Kasumi-1 (cell line): ENCODE measurements at regions not wholly inside any gene's neighbourhood (a gene's known extent, or its start where the extent isn't known, plus 50 kb on each side); places are given as distances from the start of the nearest gene placed in this dataset.
"Not testable (repeated sequence)": the region's sequence is repeated elsewhere in the genome, so short reads cannot be mapped to it uniquely, and the experiment has no call there.

ENCODE experiments used
- DNase-seq, 2 experiments: peaks; one replicate each; lab custom pipeline; 2025; lab: John Stamatoyannopoulos, UW

DNA sequence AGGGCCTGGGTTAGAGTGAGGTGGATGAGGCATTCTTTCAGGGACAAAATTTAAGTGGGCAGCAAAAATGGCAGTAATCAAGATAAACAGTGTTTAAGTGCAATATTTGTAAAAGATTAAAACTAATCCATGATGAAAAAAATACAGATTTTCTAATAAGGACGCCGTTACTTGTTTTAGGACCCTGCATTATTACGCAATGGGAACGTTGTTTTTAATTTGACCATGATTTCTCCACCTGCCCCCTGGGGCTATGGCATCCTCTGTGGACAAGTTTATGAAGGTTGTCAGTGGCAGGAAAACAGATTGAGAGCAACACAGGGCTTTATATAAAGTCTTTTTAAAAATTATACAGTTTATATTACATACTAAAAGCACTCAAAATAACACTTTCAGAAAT, 380.6 kb upstream of the PHF14 start:
- no peak for DNase-seq

DNA sequence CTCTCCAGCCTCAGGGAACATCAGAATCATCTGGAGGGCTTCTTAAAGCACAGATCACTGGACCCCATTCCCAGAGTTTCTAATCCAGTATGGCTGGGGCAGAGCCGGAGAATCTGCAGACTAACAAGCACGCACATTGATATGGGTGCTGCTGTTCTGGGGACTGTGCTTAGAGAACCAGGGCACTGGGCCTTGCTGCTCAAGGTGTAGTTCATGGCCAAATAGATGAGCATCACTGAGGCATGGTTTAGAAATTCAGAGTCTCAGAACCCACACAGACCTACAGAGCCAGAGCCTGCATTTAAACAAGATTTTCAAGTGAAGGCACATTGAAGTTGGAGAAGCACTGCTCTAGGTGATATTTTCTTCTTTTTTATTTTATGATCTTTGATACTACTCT, 376.8 kb upstream of the PHF14 start:
- no peak for DNase-seq

DNA sequence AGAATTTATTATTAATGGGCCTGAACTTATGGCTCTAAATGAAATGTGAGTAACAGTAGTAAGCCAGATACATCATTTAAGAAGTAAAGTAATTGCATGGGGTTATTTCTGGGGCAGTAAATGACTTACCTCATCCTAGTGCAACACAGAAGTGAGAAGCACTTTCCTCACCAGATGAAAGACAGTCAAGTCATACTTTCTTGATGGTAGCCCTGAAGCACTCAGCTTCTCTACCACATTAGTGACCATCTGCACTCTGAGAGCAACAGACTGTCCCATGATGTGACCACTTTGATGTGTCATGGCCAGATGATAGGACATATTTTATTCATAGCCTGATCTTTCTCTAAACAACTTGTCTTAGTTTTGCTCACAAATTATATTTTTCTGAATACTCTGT, 369.5 kb upstream of the PHF14 start:
- DNase-seq = no peak

DNA sequence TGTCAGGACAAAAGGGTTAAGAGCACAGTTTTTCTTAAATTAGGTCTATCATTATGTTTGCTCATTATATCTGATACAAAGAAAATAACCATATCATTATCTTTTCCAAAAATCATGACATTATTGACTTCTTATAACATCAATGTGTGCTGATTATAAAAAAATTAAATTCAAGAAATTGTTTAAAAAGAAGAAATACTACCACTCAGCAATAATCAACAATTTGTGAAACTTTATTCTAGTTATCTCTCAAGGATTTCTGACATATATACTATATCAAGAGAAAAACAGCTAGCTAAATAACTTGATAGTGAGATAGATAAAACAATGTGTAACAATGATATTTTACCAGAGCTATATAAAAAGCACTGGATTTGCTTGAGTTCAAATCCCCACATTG, 360.7 kb upstream of the PHF14 start:
- DNase-seq = no peak

DNA sequence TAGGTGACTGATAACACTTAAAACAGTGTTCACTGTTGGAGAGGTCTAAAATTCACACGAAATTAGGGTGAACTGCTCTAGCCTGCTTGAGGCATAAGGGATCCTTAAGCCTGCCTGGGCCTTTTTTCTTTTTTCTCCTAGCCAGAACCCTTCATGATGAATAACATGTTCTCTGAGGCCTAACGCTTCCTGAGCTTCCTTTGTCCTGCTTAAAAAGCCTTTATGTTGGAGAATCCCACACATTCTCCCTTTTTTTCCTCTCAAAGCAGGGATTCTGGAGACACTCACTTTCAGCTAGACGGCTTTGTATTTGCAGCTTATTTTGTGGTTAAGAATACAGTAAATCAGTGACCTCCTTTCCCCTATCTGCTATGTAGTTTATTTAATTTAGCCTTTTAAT, 354.7 kb upstream of the PHF14 start:
- no peak for DNase-seq

DNA sequence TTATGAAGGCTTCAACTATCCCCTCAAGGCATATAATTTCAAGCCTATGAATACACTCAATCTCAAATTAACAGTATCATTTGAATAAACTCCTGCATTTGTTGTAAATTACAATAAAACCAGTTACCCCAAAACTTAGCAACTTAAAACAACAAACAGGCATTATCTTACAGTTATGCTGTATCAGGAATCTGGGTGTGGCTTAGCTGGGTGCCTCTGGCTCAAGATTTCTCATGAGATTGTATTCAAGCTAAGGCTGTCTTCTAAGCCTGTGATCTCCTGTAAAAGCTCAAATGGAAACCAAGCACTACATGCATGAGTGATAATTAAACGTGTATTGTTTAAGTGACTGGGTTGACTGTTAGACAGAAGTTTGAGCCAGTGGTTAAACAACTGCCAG, 341.0 kb upstream of the PHF14 start:
- no peak for DNase-seq

DNA sequence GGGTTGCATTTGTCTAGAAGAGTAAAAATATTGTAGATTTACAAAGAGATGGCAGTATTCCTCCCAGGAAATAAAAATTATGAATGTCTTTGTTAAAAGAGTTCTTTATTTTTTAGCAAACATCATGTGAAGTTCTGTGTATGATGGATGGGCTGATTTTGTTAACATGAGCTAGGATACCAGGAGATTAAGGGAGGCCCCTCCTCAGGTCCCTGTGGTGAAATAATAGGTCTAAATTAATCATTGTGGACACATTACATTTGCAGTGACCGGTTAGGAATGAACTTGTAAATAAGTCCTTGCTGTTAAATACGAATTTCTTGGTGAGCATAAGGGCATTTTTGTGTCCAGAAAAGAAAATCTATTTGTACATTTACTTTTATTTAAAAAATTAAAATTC, 339.4 kb upstream of the PHF14 start:
- no peak for DNase-seq

DNA sequence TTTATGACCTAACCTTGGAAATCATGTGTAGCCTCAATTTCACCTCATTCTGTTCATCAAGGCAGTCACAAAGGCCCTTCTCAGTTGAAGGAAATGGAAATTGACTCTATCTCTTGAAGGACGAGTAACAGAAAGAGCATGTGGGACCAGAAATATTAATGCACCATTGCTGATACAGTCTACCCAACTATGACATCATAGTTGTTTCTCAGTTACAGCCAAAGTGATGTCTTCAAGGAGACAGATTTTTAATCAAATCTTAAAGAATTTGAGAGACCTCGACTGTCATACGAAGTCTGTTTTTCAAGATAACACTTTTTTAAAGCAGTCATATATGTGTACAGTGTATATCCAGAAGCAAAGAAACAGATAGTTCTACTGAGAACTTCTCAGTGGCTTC, 335.7 kb upstream of the PHF14 start:
- DNase-seq = no peak

DNA sequence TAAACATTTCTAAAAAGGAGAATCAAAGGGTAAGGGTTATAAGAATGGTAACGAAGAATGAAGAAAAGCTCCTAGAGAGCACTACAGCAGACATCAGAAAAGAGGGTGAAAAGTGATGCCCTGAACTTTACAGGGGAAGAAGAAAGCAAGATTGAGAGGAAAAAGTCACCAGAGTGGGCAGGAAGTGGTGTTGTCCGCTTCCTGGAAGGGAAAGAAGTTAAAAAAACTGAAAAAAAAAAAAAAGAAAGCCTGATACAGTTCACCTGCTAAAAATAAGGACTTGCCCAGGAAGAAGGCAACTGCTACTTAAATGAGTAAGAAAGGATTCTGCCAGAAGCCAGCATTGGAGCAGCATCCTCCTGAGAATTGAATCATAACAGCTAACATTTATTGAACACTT, 330.1 kb upstream of the PHF14 start:
- DNase-seq = no peak

DNA sequence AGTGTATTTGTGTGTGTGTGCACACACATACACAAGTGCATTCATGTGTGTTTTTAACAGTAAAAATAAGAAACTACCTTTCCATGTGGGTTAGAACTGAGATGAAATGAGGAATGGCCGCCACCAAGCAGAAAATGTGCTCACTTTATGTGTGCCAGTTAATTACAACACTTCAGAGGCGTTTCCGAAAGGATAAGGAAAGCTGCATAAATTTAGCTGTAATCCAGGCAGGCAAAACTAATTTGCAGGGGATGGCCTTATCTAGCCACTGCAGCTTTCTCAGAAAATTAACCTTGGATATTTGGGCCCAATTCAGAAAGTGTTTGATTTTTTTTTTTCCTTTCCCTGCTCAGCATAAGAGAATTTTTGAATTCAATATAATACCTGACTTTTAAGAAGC, 328.8 kb upstream of the PHF14 start:
- no peak for DNase-seq

DNA sequence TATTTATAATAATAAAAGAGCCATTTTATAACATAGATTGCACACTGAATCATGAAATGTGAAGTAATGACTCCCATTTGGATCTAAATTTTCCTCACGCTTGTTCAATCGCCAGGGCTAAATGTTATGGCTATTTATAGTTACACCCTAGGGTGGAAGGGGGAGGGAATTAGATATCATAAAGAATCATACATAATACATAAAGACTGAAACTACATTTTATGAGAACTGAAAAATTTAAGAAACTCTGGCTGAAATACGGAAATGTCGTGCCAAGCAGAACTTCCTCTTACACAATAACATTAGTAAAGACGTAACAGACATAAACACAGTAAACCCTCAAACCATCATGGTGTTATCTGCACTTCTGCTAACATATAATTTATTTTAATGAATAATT, 327.5 kb upstream of the PHF14 start:
- peak; percentile 7 to 22 for DNase-seq

DNA sequence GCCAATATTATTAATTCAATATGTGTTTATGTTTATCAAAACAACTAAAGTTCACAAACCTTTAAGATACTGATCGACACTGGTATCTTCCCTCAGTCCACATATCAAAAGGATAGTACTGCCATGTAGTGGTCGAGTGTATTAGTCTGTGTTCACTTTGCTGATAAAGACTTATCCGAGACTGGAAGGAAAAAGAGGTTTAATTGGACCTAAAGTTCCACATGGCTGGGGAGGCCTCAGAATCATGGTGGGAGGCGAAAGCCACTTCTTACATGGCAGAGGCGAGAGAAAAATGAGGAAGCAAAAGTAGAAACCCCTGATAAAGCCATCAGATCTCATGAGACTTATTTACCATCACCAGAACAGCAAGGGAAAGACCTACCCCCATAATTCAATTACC, 325.4 kb upstream of the PHF14 start:
- DNase-seq = no peak

DNA sequence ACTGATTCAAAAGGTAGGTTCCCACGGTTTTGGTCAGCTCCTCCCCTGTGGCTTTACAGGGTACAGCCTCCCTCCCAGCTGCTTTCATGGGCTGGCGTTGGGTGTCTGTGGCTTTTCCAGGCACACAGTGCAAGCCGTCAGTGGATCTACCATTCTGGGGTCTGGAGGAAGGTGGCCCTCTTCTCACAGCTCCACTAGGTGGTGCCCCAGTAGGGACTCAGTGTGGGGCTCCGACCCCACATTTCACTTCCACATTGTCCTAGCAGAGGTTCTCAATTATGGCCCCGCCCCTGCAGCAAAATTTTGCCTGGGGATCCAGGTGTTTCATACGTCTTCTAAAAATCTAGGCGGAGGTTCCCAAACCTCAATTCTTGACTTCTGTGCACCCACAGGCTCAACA, 324.6 kb upstream of the PHF14 start:
- DNase-seq = not testable (repeated sequence)

DNA sequence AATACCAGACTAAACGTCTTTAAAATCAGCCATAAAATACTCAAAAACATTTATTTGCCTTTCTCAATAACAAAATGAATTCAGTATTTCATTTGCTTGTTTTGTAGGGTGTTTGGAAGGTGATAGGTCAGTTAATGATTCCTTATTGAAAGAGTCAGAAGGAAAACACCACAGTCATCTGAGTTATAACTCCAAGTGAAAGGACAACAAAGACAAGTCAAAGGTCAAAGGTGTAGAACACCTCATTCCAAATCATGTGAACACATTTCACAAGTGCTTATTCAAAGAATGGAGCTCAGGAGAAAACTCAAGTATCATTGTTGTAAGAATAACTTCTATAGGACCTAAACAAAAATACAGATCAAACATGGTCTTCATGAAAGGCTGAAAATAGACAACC, 318.6 kb upstream of the PHF14 start:
- DNase-seq = no peak

DNA sequence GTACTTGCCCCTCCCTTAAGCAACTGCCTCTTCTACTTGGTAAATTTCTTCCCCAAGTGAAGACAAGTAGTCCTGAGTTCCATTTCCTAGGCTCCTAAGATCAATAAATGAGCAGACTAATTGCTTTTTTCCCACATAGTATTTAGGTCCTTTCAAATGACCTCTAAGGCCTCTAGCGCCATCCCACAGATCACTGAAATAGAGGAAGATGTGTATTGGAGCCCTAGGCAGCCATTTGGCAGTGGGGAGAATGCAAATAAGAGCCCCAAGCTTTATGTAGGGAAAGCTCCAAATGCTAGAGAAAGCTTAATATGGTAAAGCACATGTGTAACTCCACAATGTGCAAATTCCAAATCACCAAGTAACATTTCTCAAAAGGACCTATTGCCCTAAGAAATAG, 316.5 kb upstream of the PHF14 start:
- no peak for DNase-seq

DNA sequence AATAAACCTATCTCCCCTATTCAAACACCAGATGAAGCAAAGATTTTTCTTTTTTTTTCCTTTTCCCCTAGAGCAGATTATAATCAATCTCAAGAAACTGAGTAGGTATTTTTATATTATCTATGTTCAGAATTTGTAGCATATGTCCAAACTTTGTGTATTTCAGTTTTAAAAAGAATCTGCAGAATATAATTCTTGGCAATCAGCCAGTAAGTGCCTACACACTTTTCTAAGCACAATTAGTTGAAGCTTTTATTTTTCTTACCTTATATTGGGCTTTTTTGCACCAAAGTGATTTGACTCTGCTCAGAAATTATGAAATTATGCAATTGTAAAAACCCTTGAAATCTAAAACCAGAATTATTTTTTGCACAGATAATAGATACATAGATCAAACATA, 315.8 kb upstream of the PHF14 start:
- DNase-seq = no peak

DNA sequence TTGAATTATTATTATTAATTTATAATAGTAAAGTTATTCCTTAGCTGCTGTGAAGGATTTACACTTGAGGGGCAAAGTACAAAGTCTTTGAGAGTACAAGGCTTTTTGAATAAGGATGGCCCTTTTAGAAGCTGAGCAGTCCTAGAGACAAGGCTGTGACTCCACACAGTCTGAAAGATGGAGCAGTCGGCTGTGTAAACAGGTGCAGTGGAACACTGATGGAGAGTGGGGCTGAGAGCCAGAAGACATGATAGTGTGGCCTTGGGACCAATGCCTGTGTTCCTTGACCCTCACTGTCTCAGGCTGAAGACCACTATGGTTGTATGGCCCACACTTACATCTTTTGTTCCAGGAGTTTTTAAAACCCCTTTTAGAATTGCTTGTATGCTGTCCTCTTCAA, 311.2 kb upstream of the PHF14 start:
- DNase-seq = no peak

DNA sequence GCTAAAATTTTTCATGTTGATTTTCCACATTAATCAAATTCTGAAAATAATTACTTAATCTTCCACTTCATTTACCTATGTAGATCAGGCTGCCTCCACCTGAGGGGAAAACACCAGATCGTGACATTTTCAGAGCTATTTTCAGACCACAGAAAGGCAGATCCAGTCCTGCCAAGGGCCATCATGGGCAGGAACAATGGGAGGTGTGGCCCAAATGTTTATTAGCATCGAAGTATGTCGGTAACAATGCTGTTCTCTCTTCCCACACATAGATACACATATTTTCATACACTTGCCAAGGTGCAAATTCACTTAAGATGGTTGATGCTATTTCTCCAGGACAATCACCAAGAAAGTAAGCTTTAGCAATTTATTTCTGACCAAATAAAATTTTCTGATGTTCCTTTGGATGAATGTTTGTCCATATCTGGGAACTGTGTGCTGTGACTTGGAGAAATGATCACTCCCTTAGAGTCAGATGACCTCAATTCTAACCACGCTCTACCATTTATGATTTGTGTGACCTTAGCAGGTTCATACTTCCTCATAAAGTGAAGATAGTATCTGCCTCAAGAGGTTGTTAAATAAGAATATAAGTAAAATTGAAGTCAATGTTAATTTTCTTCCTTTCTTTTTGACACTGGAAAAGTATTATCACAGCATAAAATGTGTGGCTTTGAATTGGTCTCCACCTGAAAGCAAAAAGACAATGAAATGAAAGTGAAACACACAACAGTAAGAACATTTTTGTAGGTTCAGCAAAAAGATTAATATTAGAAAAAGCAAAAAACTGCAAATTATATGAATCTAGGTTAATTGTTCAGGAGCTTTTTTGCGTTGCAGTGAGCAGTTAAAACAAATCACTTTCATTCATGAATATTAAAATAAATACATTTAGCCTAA, 310.4 kb upstream of the PHF14 start:
- DNase-seq = no peak

DNA sequence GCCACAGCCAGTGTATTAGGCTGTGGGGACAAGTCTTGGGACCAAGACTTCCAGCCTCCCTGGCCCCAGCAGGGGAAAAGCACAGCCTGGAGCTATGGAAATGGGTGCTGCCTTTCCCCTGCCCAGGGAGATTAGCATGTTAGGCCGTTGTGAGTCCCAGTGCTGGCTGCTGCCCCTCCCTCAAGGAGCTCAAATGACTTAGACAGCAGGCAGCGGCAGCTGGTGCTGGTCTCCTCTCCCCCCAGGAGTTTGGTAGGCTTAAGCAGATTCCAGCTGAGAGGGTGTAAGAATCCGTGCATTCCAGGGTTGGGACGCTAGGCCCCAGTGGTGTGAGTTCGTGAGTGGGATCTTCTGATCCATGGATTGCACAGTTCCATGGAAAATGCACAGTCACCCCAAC, 301.5 kb upstream of the PHF14 start:
- no peak for DNase-seq

DNA sequence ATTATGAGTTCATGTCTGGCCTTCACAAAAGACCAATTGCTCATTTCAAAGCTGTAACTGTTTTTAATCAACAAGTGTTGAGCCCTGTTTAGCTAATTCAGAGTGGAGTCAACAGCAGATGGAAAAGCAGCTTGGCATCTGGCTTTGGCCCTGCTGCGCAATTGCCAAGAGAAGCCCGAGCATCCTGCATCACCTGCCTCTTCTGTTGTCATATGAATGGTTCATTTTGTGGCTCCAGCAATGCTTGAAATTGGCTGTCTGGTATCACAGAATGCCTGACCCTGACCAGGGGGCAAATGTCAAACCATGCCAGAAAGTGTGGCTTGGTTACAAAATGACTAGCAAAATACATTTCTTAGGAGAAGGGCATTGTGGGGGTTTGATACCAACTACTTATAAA, 296.5 kb upstream of the PHF14 start:
- DNase-seq = no peak

DNA sequence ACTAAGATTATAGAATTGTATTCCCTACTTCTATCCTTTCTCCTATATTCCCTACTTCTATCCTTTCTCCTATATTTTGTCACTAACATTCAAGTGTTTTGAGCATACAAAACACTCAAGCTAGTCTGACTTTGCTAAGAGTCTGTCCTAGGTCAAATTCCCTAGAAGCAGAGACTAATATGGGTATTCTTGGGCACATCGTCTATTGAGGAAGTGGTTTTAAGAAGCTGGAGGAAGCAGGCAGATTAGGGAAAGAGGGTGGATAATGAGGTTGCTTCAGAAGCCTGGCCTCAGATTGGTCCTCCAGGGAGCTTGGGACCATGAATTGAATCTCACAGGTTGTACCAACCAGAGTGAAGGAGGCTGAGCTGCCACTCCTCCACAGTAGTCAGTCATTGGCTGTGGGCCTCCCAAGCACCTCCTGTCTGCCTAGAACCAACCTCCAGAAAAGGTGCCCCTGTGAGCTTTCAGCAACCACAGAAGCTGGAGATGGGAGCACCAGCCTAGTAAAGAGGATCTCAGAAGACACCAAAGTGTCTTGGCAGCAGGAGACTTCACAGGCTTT, 295.9 kb upstream of the PHF14 start:
- peak; percentile 15 to 17 for DNase-seq

DNA sequence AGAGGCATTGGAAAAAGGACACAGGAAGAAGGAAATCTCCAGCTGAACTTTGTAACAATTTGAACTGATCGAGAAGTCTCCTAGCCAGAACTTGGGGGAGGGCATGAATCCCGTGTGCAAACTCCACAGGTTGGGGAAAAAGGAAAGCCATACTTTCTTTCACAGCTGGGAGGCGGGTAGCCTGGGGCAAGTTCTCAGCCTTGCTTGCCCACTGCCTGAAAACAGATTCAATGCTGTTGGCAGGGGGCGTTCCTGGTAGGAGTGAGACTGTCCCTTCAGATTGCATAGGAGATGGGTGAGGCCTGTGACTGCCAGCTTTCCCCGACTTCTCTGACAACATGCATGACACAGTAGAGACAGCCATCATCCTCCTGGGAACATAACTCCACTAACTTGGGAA, 289.1 kb upstream of the PHF14 start:
- DNase-seq = no peak

DNA sequence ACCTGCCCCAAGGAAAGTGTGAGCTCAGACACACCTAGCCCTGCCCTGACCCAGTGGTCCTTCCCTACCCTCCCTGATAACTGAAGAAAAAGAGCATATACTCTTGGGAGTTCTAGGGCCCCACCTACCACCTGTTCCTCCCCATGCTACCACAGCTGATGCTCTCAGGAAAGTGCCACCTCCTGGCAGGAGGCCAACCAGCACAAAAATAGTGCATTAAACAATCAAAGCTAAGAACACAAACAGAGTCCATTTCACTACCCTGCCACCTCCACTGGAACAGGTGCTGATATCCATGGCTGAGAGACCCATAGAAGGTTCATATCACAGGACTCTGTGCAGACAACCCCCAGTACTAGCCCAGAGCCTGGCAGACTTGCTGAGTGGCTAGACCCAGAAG, 288.6 kb upstream of the PHF14 start:
- DNase-seq = no peak

DNA sequence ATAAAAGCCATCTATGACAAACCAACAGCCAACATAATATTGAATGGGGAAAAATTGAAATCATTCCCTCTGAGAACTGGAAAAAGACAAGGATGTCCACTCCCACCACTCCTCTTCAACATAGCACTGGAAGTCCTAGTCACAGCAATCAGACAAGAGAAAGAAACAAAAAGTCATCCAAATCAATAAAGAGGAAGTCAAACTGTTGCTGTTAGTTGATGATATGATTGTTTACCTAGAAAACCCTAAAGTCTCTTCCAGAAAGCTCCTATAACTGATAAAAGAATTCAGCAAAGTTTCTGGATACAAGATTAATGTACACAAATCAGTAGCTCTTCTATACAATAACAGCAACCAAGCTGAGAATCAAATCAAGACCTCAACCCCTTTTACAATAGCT, 285.1 kb upstream of the PHF14 start:
- no peak for DNase-seq
